GM19240 (cell line): ENCODE measurements at regions not wholly inside any gene's neighbourhood (a gene's known extent, or its start where the extent isn't known, plus 50 kb on each side); places are given as distances from the start of the nearest gene placed in this dataset.
"Not testable (repeated sequence)": the region's sequence is repeated elsewhere in the genome, so short reads cannot be mapped to it uniquely, and the experiment has no call there.

Source experiments
- DNase-seq: peaks from one replicate; pipeline ENCODE4 v3.0.0; 2011; ENCODE audit warnings: low spot score; ENCODE audit not compliant: insufficient read length

DNA sequence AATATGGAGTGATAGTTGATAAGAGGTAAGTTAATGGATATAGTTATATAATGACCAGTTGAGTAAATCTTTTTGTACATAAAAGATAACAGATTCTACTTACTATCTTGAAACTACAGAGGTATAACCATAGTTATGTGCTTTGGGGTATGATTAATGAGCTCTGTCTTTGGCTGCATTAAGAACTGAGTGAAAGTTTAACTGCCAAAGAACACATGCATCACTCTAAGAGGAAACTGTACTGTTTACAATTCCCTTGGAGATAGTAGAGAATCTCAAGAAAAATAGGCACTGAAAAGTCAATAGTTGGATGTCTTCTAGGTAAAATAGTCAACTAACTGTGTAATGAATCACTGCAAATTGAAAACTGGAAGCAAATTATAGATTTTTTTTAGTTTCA is 1129.5 kb downstream of the EPHA7 start:
- no peak for DNase-seq

DNA sequence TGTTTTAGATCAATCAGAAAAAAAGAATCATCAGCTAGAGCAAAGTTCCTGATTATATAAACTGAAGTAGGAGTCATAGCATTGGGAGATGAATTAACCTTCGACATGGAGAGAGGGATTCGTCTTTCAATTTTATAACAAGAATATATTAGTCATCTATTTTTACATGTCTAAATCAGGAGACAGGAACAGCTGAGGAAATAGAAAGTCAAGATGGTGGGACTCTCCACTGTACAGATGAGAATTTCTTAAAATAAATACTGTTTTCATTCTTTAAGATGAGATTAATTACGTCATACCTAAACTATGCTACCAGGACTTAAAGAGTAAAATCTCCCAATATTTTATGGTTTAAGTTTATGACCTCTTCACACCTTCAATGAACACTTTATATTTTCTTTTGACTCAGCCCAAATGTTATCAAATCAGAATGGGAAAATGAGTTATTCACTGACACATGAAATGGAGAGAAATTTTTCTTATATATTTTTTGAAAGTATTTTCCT is 1137.7 kb downstream of the EPHA7 start:
- no peak for DNase-seq

DNA sequence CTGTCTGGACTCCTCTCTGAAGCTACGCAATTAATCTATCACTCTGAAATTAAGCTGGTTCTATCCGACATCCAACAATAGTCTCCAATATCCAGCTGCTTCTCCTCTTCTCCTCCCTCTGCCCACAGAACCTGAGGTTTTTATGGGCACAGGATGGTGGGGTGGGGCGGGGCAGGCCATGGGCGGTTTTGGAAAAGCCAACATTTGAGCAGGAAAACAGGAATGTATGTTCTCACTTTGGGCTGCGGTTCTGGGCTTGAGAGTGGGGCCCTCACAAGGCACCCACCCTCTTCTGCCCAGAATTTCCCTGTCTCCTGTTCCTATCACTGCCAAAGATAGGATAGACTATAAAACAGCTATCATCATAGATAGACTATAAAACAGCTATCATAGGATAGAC is 1144.2 kb downstream of the EPHA7 start:
- no peak for DNase-seq

DNA sequence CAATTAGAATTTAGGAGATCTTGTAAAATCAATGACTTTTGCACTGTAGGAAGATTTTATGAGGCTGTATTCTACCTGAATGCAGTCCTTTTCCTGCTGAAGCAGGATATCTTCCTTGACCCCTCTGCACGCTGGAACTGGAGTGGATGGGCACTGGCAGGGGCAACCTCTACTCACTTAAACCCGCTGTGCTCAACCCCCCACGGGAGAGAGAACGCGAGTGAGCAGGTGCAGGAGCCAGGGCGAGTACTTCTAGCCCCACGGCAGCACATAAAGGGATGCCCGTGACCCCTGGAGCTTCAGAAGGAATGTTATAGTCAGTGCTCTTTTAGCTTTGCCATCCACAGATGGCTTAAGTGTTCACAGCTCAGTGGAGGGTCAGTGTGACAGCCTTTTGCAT is 1144.8 kb downstream of the EPHA7 start:
- DNase-seq: no peak

DNA sequence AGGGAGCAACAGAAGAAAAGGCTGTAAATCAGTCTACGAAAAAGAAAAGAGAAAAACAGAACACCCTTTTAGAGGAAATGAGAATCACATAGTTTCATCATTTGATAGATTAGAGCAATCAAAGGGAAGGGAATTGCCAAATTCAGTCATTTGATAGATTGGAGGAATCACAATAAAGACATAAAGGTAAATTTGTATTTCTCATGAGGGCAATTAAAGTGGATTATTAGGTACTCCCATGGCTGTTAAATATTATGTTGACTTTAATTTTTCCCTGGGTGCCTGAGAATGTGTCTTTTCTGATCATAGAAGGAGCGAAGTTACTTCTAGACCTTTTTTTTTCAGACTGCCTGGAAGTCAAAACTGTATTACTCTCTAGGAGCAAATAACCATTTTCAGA is 1145.7 kb downstream of the EPHA7 start:
- no peak for DNase-seq

DNA sequence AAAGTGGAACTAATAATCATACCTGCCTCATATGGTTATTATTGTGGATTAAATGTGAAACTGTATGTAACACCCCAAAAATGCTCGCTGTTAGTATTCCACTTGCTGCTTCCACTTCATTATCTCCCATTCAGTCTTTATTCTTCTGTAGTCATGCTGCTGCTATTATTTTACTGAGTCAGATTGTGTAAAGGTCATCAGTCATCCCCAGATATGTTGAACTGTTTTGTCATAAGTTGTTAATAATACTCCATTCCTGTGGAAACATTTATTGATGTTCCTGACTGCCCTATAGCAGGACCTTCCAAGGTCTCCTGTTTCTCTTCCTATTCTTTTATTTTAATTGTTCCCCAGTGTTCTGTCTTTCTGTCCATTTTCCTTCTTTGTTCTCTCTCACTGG is 1148.3 kb downstream of the EPHA7 start:
- DNase-seq: no peak

DNA sequence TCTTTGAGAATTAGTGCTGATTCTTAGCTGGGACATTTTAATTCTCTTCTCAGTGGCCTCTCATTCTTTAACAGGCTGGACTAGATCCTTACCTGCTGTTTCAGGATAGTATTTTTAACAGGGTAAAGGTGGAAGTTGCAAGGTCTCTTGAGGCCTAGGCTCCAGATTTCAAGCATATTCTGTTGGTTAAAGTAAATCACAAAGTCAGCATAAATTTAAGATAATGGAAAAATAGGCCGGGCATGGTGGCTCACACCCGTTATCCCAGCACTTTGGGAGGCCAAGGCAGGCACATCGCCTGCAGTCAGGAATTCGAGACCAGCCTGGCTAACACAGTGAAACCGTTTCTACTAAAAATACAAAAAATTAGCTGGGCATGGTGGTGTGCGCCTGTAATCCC is 1149.0 kb downstream of the EPHA7 start:
- DNase-seq: no peak

DNA sequence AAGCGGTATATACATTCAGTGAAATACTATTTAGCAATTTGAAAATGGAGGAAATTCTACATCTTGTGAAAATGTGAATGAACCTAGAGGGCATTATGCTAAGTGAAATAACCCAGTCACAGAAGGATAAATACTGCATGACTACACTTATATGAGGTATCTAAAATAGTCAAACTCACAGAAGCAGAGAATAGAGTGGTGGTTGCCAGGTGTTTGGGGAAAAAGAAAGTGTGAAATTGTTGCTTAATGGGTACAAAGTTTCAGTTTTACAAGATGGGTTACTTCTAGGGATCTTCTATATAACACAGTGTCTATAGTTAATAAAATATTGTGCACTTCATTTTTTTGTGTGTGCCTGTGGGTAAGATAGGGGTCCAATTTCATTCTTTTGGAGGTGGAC is 1152.0 kb downstream of the EPHA7 start:
- DNase-seq: no peak

DNA sequence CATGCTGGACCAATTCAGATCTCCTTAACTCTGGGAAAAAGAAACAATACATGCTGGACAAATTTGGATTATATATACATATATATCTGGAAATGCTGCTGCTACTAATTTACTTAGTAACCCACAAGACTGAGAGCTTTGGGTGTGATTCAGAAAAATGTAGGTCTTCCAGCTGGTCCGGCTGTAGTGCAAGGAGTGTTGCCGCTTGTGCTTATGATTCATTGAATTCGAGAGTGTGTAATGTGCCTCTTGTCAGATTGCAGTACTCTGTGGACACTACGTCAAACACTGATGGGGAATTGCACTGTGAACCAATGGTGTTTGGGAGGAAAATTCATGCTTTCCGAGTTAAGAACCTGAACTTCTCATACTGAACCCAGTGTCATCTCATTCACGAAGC is 1155.5 kb downstream of the EPHA7 start:
- DNase-seq: no peak

DNA sequence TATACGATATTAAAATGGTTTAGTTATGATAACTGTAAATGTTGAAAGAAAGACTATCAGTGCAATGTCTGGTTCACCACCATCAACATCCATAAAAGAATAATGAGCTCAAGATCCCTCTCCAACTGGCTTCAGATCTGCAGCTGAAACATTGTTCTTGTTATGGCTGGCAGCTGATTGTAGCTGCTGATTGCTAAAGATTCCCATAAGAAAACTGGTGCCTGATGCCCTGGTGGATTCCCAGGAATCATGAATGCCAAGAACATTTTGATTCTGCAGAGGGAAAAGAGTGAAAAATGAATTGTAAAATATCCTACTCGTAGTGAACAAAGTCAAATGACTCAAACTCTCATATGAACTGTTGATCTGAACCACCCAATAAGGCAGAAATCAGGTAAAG is 1160.2 kb downstream of the EPHA7 start:
- no peak for DNase-seq

DNA sequence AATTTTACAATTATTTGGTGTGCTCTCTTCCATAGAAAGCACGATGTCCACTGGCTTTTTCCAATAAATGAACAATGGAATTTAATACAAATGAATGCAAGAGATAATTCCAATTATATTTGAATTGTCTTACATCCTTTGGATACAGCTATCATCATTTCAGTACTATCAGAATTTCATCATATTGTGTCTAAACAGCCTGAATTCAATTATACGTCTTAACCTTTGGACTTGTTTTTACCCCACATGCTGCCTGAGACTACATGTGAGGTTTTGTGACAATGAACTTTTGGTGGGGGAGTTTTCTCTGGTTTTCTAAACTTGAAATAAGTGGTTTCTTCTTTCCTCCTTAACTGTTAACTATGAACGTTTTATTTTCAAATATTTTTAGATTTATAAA is 1176.0 kb downstream of the EPHA7 start:
- no peak for DNase-seq

DNA sequence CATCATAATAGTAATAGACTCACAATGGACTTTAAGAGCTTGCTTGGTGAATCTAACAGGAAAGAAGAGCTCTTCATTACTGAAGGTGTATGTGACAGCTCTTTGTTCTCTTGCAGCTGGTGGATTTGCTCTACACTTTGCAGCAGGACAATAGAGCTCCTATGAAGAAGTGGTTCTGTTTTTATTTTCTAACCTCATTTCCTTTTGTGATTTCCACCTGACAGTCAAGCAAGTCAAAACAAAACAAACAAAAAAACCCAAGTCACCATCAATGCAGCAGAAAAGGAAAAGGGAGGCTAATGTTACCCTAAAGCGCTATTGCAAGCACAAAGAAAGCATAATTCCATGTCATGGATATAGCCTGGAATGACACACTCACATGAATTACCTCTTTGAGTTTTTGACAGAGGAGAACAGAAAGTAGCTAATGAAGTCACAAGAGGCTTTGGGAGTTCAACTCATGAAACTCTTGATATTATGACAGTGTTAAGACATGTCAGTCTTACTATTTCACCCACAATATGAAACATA is 1188.1 kb downstream of the EPHA7 start:
- DNase-seq: no peak

DNA sequence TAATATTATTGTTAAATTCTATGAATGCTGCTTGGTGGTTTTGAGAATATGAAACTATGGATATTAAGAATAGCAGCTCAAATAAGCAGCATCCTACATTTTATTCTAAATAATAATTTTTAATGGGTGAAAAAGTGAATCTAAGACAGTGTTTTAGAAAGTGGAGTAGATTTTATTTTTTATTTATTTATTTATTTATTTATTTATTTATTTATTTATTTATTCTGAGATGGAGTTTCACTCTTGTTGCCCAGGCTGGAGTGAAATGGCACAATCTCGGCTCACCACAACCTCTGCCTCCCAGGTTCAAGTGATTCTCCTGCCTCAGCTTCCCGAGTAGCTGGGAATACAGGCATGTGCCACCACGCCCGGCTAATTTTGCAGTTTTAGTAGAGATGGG is 1199.4 kb downstream of the EPHA7 start:
- DNase-seq: not testable (repeated sequence)

DNA sequence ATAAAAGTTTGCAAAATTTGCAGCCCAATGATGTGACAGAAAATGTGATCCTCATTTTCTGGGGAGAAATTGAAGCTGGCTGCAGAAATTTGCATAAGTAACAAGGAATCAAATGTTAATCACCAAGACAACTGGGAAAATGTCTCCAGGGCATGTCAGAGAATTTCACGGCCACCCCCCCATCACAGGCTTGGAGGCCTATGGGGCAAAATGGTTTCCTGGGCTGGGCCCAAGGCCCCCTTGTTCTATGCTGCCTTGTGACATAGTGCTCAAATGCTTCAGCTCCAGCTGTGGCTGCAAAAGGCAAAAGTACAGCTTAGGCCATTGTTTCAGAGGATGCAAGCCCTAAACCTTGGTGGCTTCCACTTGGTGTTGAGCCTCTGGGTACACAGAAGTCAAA is 1202.6 kb downstream of the EPHA7 start:
- no peak for DNase-seq

DNA sequence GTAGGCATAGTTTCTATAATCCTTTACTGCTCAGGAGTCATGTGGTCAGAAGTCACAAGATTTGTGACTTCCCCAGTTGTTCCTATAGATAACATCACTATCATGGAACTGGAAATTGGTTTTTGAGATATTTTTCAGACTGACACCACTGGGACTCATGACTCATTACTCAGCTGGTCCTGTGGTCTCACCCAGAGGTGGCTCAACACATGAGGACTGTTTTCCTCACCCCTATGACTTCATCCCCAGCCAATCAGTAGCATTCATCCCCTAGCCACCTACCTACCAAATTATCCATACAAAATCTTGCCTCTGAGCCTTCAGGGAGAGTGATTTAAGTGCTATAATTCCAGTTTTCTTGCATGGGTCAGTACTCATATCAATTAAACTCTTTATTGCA is 1217.7 kb downstream of the EPHA7 start:
- no peak for DNase-seq

DNA sequence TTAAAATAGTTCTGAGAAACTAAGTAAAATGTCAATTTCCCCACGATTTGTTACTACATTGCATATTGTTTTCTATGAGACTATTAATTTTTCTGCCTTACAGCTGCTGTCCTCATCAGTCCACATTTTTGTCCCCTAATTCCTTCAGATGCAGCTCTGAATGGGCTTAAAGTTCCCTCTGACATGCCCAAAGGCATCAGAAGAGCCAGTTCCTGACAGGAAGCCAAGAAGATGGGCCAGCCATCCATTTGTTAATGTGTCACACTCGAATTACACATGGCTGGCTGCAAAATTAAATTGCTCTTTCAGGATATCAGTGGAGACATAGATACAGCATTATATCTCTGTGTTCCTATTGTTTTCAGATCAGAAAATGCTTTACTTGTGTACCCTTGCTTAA is 1223.0 kb downstream of the EPHA7 start:
- DNase-seq: no peak

DNA sequence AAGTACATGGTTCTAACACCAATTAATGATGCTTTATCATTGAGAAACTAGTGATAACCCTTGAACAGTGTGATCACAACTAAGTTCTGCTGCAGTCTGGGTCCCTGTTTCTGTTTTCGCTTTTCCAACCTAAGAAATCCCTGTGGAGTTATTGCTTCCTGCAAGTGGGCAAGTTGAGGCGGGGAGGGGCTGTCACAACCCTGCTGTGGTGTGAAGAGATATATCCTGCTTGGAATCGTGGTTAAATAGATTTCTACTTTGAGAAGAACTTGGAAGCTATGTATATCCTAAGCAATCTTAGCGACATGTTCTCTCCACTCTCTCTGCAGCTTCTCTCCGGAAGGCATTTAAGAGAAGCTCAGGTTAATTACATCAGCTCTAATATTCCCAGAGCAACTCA is 1223.6 kb downstream of the EPHA7 start:
- DNase-seq: no peak

DNA sequence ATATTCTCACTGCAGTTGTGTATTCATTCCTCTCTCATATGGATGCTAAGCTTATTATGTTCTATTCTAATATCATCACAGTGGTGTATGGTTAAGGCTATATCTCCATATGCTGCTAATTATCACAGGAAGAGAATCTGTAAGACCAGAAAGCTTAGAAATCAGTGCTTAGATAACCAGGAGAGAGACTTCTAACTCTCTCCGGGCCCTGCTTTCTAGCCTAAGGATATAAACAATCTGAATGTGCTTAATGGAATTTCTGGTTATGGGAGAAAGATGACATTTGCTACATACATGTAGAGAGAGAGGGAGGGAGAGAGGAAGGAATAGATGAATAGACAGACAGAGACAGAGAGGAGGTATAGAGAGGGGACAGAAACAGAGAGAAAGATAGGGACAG is 1231.3 kb downstream of the EPHA7 start:
- no peak for DNase-seq

DNA sequence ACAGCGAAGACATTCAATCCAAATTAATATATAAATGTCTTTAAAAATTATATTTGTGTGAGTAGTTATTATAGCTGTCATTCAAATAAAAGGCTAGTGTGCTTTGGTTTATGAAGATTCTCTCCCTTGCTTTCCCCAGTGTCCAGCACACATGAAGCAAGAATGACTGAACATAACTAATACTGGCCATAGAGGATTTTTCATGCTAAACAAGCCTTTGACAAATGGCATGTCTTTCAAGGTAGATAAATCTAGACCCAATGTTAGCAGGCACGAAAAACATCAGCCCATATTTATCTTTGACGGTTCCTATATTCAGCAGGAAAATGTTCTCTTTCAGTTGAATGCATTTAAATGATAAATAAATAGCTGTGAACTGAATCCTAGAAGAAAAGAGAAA is 1234.4 kb downstream of the EPHA7 start:
- no peak for DNase-seq

DNA sequence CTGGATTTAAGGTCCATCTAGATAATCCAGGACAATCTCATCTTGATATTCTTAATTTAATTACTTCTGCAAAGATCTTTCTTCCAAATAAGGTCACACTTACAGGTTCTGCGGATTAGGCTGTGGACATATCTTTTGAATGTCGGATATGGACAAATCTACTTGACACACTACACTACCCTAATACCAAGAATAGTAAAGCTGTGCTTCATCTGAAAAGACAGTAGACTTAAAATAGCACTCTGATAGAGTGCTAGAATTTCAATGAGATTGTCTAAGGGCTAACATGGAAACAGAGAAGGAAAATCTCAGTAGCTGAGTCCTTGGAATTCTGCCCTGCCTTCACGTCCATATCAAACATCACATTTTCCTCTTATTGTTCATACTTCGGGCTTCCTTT is 1238.0 kb downstream of the EPHA7 start:
- DNase-seq: no peak

DNA sequence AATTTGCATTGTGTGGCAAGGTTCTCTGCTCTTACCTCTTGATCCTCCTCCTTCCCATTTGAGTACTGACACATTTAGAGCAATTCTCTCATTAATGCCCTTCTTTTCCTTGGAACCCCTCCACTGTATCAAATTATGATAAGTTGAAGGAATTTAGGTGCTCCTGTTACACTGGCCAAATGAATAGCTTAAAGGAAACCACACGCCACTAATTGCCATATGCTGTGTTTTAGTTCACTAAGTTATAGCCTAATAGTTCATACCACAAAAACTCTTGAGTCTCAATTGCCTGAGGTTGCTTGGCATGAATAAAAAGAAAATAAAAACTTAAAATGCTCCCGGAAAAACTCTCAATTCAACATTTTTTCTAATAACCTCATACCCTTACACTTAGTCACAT is 1239.3 kb downstream of the EPHA7 start:
- no peak for DNase-seq

DNA sequence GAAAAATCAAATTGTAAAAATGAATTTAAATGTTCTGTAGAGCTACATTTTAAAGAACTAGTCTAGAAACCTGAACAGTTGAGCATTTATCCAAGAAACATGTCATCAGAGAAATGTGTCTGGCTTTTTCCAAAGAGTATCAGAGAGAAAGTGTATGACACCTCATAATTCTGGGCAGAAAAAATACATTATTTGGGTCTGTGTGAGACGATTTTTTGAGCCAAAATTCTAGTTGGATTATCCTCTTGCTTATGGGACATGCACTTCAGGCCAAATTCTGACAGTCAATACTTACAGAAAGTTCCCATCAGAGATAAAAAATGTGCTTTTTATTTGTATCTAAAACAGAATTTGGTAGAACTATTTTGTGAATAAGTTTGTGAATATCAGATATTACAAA is 1242.7 kb downstream of the EPHA7 start:
- no peak for DNase-seq

DNA sequence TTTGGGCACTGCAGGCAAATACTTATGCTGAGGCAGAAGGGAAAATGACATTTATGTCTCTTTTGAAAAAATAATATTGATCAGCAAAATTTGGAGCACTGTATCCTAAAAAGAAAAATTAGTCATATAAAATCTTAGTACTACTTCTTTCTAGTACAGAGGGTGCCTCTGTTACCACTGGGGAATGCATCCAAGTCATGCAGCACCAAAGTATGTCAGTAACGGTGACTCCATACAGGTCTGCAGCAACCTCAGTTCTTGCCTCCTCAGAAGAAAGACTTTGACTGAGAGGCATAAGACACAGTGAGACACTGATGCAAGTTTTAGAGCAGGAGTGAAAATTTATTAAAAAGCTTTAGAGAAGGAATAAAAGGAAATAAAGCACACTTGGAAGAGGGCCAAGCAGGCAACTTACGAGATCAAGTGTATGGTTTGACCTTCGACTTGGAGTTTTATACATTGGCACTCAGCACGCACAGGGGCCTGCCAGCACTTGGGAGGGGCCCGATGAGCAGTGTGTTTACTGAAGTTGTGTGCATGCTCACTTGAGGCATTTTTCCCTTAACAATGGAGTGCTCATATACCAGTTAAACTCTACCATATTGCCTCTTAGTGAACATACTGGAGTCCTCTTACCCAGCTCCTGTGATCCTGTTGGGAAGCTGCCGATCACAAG is 1244.8 kb downstream of the EPHA7 start:
- no peak for DNase-seq

DNA sequence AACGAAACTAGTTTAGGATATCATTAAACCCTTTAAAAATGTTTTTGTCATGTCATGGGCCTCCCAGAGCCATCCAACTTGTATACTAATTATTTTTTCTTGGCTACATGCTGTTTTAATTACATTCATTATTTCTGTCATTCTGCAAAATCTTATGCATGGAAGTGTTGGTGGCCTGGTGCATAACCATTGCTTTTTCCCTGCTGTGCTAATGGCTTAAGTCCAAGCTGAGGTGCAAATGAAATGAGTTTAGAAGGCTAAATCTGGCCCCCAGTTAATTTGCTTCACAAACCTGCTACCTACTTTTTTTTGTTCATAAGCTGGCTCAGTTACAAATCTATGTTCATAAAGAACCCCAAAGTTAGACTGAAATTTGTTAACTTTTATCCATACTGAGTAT is 1249.9 kb downstream of the EPHA7 start:
- DNase-seq: no peak
